HK-2 (cell line): ENCODE measurements at regions not wholly inside any gene's neighbourhood (a gene's known extent, or its start where the extent isn't known, plus 50 kb on each side); places are given as distances from the start of the nearest gene placed in this dataset.
"Not testable (repeated sequence)": the region's sequence is repeated elsewhere in the genome, so short reads cannot be mapped to it uniquely, and the experiment has no call there.

Experiments
- DNase-seq: peaks from one replicate; pipeline ENCODE4 v3.0.0-alpha.2; 2018; ENCODE audit not compliant: unreplicated experiment

DNA sequence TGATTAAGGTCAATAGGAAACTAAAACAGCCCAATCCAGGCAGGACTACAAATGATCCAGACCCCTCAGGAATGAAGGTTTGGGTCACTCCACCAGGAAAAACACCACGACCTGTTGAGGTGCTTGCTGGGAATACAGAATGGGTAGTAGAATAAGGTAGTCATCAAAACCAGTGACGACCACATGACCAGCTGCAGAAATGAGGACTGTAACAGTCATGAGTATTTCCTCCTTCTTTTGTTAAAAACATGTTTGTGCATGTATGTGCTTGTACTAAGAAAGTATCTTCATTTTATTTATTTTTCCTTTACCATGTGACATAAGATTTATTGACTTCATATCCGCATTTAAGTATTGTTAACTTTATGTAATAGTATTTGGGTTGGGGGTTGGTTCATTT, 603.5 kb upstream of the NR3C2 start:
- no peak for DNase-seq

DNA sequence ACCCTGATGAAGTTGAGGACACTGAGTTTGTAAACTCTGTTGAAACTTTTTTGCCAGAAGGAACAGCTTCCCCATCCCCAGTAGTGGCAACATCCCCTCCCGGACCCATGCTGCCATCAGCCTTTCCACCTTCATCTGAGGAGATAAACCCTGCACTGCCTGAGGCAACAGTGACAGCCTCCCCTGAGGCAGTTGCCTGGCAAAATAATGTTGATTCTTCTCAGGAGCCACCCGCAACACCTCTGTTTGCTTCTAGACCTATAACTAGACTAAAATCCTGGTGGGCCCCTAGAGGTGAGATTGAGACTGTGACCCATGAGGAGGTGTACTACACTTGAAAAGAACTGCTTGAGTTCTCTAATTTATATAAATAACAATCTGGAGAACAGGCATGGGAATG, 597.6 kb upstream of the NR3C2 start:
- not testable (repeated sequence) for DNase-seq

DNA sequence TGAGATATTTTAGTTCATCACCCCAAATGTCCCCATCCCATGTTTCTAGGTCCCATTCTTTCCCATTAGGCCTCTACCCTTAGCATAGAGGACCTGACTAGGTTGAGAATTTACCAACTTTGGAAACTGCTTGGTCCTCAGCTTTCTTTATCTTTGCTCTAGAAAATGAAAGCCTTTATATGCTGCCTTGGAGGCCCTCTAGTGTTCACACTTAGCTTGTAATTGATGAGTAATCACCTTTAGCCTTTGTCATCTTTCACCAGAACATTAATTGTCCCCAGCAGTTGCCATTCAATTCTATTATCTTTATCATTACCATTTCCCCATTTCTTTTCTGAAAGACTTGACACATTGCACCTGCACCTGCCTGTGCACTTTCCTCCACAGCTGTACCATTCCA, 589.2 kb upstream of the NR3C2 start:
- no peak for DNase-seq

DNA sequence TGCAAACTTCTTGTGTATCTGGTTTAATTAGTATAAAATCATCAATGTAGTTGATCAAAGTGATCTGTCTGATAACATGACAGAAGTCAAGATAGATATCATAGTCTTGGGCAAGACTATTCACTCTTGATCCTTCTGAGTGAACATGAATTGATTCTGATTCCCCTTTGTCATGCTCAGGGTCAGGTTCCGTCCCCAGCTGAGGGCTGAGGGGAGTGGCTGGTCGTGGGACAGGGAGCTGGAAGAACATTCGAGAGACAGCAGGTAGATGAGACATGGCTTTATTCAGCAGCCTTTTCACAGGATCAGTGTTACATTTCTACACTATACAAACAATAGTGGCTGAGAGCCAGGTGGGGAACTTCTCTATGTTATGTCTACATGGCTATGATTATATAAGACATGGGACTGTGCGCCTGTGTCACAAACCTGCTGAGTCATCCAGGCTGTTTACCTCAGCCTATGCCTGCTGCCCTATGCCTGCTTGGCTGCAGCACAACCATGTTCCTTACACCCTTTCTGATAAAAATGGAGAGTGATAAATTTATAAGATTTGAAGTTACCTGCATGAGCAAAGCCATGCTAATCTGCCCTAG, 586.9 kb upstream of the NR3C2 start:
- DNase-seq, result no peak

DNA sequence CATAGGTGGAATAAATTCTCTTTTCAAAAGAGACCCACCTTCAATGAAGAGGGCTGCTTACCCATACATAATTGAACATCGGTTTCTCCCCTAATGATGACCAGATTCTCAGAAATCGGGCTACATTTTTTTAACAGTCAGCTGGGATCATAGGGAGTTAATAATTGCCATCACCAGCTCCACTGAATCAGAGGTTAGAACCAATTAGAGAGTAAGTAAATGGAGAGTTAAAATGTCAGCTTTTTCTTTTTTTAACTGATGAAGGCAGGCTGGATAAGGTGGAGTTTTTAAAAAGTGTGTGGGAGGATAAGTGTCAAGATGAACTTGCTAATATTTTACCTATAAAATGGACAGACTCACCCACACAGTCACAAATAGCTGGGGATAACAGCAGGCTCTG, 584.5 kb upstream of the NR3C2 start:
- no peak for DNase-seq

DNA sequence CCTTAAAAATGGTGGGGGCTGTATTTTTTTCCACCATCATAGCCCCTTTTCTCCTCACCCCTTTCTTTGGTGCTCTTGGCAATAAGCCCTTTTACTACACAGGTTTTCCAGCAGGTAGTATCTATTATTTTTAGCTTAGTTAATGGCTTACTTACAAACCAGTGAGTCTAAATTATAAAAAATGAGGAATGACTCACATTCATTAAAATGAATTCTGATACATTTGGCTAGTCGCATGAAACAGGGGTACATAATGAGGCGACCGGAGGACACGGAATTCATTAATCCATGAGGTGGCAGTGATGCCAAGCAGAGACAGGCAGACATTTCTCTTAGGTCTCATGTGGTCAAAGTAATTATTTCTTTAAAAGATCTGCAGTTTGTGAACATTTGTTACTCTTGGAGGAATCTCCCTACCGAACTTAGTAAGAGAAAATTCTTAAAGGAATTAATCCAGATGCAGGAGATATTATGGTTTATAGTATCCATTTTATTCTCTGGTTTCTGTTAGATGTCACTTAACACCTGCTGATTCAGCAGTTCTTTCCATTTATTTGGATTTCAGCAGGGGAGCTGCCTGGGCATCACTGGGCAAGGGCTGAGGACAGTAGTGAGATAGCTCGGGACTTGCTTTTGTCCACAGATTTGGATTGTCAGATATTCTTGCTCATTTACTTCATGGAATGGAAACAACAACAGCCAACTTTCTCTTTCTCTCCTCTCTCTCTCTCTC, 575.0 kb upstream of the NR3C2 start:
- no peak for DNase-seq

DNA sequence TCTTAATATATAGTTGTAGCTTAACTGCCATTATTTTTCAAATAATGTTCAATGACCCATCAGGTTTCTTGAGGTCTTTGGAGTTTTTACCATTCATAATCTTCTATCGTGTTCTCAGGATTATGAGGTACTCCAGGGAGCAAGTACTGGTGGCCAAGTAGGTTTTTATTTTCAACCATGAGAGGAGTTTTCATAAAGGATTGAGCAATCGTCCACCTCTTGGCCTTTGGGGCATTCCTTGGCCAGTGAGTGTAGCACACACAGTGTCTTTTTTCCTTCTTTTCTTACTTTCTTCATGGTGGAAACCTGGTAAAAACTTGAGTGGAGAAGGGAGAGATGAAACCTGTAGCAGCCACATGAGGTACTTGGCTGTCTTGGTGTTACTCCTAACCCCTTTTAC, 567.0 kb upstream of the NR3C2 start:
- no peak for DNase-seq

DNA sequence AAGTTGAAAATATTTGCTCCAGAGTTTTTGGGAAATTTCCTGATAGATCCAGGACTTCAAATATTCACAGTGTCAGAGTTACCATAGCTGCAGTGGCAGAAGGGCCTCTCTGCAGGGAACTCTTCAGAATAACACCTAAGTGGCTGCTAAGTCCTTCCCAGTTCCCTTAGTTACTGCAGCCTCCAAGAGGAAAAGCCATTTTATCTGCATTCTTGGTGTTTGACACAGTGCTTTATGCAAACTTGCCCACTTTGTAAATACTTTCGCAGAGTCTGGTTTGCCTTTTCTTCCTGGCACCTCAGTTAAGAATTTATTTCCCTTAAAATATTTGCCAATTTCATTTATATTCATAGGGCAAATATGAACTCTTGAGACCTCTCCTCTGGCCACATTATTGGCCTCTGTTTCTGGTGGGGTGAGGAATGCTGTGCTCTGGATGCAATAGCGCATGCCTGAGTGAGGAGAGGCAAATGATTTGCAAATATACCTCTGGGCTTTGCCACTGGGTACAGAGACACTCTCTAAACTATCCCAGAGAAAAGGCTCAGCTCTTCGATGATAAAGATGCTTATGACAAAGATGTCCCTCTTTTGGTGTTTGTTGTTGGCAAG, 566.3 kb upstream of the NR3C2 start:
- DNase-seq, result no peak

DNA sequence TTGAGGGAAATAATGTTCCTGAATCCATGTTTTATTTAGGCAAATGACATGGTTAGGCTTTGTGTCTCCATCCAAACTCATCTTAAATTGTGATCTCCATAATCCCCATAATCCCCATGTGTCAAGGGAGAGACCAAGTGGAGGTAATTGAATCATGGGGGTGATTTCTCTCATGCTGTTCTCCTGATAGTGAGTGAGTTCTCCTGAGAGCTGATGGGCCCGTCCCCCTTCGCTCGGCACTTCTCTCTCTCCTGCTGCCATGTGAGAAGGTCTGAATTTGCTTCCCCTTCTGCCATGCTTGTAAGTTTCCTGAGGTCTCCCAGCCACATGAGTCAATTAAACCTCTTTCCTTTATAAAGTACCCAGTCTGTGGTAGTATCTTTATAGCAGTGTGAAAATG, 563.0 kb upstream of the NR3C2 start:
- DNase-seq, result no peak

DNA sequence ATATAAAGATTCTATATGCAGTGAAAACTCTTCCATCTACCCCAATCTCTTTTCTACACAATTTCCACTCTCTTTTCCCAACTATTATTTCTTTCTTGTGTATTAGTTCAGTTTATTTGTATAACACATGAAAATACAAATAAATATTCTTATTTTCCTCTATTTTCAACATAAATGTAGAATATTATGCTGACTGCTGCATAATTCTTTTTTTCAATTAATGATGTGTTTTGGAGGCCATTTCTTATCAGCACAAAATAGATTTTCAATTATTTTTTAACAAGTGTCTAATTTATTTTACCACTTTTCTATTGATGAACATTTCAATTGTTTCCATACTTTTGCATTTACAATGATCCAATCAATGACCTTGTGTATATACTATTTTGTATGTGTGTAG, 557.7 kb upstream of the NR3C2 start:
- DNase-seq, result no peak

DNA sequence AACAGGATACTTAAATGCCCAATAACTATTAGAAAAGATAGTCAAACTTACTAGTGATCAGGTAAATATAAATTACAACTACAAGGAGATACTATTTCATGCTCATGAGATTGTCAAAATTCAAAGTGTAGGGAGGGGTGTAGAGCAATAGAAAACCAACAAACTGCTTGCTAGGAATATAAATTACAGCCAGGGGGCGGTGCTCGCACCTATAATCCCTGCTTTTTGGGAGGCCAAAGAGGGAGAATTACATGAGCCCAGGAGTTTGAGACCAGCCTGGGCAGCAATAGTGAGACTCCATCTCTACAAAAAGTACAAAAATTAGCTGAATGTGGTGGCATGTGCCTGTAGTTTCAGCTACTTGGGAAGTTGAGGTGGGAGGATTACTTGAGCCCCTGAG, 556.5 kb upstream of the NR3C2 start:
- DNase-seq, result no peak

DNA sequence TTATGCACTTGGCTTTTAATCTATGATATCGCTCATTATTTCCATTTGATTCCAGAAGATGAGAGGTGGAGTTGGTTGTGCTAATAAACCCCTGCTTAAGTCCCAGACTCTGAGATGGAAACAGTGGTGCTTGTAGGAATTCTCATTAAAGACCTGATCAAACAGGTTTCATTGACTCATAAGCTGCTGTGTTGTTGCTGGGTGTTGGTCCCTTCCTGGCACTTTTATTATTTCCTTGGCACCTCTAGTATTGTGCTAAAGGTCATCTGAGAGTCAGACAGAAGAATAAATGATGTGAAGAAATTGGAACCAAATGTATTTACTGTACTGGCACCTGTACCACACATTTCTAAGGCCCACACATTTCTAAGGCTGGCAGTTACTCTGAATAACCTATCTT, 544.7 kb upstream of the NR3C2 start:
- DNase-seq, result no peak

DNA sequence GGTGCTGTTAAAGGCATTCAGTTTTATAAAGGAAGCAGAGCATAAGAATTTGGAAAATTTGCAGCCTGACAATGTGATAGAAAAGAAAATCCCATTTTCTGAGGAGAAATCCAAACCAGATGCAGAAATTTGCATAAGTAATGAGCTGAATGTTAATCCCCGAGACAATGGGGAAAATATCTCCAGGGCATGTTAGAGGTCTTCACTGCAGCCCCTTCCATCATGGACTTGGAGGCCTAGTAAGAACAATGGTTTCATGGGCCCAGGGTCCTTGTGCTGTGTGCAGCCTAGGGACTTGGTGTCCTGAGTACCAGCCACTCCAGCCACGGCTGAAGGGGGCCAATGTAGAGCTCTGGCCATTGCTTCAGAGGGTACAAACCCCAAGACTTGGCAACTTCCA, 542.7 kb upstream of the NR3C2 start:
- DNase-seq, result no peak

DNA sequence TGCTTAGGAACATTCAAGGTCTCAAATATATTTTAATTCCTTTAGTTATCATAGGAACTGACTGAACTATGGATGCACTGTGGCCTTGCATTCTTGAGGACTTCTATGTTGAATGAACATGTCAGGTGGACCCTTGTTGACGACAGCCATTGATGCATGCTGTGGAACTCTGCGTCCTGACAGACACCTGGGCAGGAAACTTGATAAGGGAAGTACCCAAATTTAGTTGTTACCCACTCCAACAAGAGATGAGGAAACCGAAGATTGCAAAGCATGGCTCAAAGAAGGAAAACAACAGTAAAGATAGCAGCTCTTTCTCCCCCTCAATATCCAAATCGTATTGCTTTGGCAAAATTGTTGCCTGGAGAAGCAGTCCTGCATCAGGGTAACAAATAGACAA, 540.0 kb upstream of the NR3C2 start:
- DNase-seq, result no peak

DNA sequence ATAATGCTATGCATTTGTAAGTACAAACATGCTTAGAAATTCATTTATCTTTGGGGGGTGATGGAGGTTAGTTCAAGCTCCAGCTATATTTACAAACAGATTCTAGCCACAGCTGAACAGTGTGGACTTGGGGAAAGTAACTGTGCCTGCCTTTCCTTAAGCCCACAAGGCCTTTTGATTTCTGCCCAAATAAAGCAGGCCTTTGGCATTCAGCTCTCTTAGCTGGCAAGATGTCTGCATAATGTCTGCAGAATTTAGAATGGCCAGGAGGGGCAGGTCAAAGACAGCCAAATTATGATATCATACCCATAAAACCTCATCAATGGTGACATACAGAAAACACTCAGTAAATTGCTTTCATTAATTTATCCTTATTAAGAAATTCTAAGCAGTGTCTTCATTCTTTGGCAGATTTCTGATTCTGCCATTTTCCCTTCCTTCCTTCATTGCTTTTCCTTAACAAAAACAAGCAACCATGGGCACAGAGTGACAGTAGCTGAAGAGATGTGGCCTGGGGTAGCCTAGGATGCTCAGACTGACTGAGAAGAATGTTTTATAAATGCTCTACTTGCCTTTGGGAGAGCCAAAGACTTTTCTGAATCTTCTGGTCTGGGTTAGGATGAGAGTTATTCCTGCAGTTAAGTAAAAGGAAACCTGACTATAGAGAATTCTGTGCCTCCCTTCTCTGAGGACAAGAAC, 538.7 kb upstream of the NR3C2 start:
- no peak for DNase-seq

DNA sequence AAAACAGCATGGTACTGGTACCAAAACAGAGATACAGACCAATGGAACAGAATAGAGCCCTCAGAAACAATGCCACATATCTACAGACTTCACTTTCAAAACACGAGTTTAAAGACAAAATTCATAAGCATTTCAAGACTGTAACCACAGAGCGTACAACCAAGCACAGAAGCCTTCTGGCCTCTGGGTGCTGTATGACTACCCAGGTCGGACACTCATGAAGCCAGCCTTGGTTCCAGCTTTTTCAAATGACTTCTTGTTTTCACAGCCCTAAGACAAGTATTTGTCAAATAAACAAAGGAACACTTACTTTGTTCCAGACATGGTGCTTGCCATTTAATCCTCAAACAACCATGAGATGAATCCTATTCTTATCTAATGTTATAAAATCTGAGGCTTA, 536.1 kb upstream of the NR3C2 start:
- no peak for DNase-seq

DNA sequence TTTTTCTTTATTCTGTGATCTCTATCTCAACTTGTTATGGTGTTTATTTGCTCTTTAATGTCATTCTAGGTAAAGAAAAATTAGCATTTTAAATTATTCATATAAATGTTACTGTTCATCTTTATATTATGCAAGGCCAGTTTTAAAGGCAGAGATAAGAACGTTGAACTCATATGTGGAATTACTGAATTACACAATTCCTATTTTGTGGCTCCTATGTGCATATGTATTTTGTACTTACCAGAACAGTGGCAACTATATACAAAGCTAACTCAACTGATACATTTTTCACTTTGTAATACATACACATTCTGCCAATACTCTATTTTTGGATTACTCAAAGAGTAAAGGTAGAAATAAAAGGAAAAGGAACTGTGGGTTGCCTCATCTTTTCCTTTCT, 533.2 kb upstream of the NR3C2 start:
- no peak for DNase-seq

DNA sequence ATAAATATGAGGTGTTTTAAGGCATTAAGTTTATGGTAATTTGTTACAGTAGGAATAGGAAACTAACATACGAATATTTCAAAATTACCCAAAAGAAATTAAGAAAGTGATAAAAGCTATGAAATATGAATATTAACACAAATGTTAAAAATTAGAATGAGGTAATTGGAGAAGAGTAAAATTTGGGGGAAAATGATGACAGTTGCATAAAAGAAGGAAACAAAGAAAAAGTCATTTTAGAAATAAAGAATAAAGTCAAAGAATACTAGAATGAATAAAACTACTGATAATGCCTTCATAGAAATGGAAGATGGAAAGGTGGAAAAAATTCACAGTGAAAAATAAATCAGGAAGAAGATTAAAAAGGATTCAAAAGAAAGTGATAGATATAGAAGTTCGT, 522.9 kb upstream of the NR3C2 start:
- DNase-seq, result no peak

DNA sequence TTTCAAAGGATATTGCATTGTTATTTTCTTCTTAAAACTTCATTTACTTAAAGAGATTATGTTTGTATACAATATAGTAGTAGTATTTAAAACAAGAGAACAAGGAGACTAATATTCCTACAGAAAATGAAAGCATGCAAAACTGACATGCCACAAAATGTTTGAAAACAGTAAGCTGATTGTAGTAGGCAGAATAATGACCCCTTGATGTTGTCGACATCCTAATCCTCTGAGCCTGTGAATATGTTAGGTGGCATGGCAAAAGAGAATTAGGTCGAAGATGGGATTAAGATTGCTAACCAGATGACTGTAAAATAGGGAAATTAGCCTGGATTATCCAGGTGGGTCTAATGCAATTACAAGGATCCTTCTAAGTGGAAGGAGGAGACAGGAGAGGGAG, 522.2 kb upstream of the NR3C2 start:
- no peak for DNase-seq

DNA sequence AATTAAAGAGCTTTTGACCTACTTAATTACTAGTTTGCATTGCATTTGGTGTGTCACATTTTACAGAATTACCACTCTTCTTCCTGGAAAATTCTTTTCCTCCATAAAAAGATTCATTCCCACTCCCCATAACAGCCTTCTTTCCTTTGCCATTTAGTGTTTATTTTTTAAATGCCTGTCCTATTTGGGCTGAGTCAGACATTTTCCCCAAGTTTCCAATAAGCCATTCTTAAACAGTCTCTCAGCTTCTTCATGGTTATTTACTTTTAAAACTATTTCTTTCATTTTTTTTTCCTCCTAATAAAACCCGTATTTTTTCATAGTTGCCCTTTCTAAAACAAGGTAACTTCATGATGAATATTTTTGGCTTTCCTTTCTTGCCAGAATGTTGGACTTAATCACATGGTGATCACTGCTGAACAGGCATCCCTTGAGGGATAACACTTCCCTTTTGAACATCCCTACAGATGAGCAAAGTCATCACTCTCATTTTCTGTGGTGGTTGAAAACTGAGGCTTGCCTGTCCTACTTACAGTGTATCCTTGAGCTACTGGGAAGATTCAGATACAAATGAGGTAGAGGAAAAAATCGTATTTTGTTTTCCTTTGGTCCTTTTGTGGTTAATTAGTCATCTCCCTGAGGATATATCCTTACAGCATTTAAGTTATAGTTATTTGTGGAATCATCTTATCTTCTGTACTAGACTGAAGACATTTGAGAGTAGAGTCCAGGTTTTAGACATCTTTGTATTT, 520.5 kb upstream of the NR3C2 start:
- no peak for DNase-seq

DNA sequence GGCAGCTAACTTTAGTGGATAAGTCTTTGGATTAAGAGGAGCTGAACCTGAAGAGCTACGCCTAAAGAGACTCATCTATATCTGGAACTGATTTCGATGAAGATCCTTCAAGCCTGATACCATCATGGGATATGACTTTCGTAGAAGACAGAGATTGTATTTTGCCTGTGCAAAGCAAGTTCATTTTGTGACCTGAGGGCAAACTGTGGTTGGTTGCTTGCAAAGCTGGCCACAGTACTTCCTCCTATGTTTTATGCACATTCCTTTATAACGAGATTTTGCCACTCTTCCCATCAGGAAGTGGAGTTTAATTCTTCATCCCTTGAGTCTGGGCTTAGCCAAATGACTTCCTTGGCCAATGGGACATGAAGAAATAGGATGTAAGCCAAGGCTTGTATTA, 519.3 kb upstream of the NR3C2 start:
- no peak for DNase-seq

DNA sequence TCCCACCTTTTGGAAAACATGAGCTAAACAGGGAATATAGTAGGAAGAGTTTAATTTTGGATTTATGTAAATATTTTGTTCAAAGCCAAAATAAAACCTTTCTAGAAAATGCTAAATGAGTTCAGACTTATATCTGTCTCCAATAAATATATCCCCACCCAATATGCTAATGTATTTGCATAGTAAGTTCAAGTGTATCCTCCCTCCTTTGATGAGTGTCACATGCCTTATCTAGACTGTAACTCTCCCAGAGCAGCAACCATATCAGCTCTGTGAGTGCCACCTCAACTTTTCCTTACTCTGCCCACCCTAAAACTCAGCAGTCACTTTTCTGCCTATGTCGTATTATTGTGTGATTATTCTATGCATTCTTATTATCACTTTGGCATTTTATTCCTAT, 516.1 kb upstream of the NR3C2 start:
- DNase-seq, result no peak
